ENCODE measurements at regions not wholly inside any gene's neighbourhood (a gene's known extent, or its start where the extent isn't known, plus 50 kb on each side); places are given as distances from the start of the nearest gene placed in this dataset. TPM values are rescaled to one million over a fixed set of nuclear protein-coding genes. Genes with fewer than 3 reads are reported as not detected.

GRCh38 chr3:159934216-159934615, 54.4 kb upstream of the IL12A start:
- Histone ChIP-seq H3K27ac (no peak overlapping the region), H3K4me3 (no peak overlapping the region), H3K9me3 (no peaks in the 10 kb centered on the region), H3K36me3 (no peaks in the 10 kb centered on the region), H3K4me1 (replicated peaks) (no peaks in the 10 kb centered on the region), H3K27me3 (replicated peaks; ENCODE audit: insufficient read depth) (no peaks in the 10 kb centered on the region)
- no peak for DNase-seq (ENCODE audit: low spot score)
- TF ChIP-seq POLR2AphosphoS5 (IDR thresholded peaks at IDR 0.05) (no peak), POLR2A (IDR thresholded peaks at IDR 0.05) (no peak), CTCF (IDR thresholded peaks at IDR 0.05) (no peak)
- intact Hi-C loops (cut with DNase I) = no loop called here

GRCh38 chr3:159936541-159936940, 52.1 kb upstream of the IL12A start:
- Histone ChIP-seq H3K4me3 (no peak overlapping the region), H3K27ac (no peak overlapping the region), H3K27me3 (replicated peaks; ENCODE audit: insufficient read depth) (no peaks in the 10 kb centered on the region), H3K9me3 (no peaks in the 10 kb centered on the region), H3K36me3 (no peaks in the 10 kb centered on the region), H3K4me1 (replicated peaks) (no peaks in the 10 kb centered on the region)
- no peak for DNase-seq (ENCODE audit: low spot score)
- no peak for TF ChIP-seq POLR2AphosphoS5 (IDR thresholded peaks at IDR 0.05)
- TF ChIP-seq CTCF (IDR thresholded peaks at IDR 0.05) = no peak
- TF ChIP-seq POLR2A (IDR thresholded peaks at IDR 0.05) = no peak
- intact Hi-C loops (cut with DNase I) = no loop called here

- WGBS = 30% methylated on average over 4 of the region's 4 CpGs
- H3K36me3 ChIP-seq = no peaks in the 10 kb centered on the region
- H3K4me3 ChIP-seq = no peak overlapping the region
- no peaks in the 10 kb centered on the region for H3K9me3 ChIP-seq
- no peak overlapping the region for H3K27ac ChIP-seq
- H3K27me3 ChIP-seq (replicated peaks; ENCODE audit: insufficient read depth) = no peaks in the 10 kb centered on the region
- no peaks in the 10 kb centered on the region for H3K4me1 ChIP-seq (replicated peaks)
- intact Hi-C loops (cut with DNase I) = no loop called here
- TF ChIP-seq CTCF (IDR thresholded peaks at IDR 0.05) (no peak), POLR2AphosphoS5 (IDR thresholded peaks at IDR 0.05) (peak; percentile 13)
- no peak for DNase-seq (ENCODE audit: low spot score)
Observed at GRCh38 chr3:159937561-159938166, 51.0 kb upstream of the IL12A start.

GRCh38 chr3:159938714-159939113, 49.9 kb upstream of the IL12A start:
- H3K4me3 ChIP-seq = no peak overlapping the region
- H3K27me3 ChIP-seq (replicated peaks; ENCODE audit: insufficient read depth) = no peaks in the 10 kb centered on the region
- no peak for DNase-seq (ENCODE audit: low spot score)
- no peak for TF ChIP-seq POLR2A (IDR thresholded peaks at IDR 0.05)
- no peak for TF ChIP-seq POLR2AphosphoS5 (IDR thresholded peaks at IDR 0.05)
- no peak for TF ChIP-seq CTCF (IDR thresholded peaks at IDR 0.05)
- H3K4me1 ChIP-seq (replicated peaks) = no peaks in the 10 kb centered on the region
- intact Hi-C loops (cut with DNase I) = no loop called here
- H3K36me3 ChIP-seq = no peaks in the 10 kb centered on the region
- WGBS = 40% methylated on average over 2 of the region's 2 CpGs
- H3K9me3 ChIP-seq = no peaks in the 10 kb centered on the region
- no peak overlapping the region for H3K27ac ChIP-seq

Small RNA genes lying in the stretch of these regions (microRNA-seq; reads per million reads assigned to microRNA genes)
- not detected for gene MIR3919

Small RNA genes lying in the stretch of these regions (small RNA-seq; reads per million reads assigned to genes)
- 0 to 0.09 reads per million in 2 donors for gene MIR3919
- 0 reads per million in 2 donors for gene RNU2-31P
